GM21423 (cell line): ENCODE measurements at regions not wholly inside any gene's neighbourhood (a gene's known extent, or its start where the extent isn't known, plus 50 kb on each side); places are given as distances from the start of the nearest gene placed in this dataset.
"Not testable (repeated sequence)": the region's sequence is repeated elsewhere in the genome, so short reads cannot be mapped to it uniquely, and the experiment has no call there.

Experiments used
- ATAC-seq: cut with Tn5 transposase; IDR thresholded peaks from one replicate; pipeline ENCODE4 v1.9.1; 2021; ENCODE audit warnings: mild to moderate bottlenecking, moderate library complexity; ENCODE audit not compliant: unreplicated experiment

DNA sequence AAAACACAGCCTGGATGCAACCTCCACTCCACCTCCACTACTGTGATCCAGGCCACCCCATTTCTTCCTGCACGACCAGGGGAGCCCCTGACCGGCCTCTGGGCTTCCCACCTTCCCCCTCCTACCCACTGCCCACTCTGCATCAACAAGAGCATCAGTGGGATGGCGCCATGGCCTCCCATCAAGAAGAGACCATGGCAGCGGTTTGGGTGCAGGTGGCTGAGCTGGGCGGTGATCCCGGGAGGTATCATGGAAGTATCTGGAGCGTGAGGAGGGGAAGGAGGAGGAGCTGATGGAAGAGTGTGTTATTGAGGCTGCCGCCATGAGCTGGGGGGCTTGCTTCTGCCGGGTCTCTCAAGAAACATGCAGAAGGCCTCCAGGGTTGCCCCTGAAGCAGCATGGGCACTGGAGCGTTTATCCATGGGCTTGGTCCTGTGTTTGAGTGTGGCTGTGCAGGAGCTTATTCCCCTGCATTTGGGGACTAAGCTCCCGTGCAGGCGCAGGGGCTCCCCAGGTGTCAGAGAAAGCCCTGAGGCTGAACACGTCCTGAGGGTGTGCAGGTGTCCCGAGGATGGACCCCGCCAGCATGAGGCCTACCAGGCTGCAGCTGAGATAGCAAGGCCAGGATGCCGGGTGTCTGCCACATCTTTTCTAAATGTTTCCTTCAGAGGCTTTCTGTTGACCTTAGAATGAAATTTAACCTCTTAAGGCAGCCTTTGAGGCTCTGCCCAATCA, 99.2 kb upstream of the PCBD1 start:
- no peak for ATAC-seq

DNA sequence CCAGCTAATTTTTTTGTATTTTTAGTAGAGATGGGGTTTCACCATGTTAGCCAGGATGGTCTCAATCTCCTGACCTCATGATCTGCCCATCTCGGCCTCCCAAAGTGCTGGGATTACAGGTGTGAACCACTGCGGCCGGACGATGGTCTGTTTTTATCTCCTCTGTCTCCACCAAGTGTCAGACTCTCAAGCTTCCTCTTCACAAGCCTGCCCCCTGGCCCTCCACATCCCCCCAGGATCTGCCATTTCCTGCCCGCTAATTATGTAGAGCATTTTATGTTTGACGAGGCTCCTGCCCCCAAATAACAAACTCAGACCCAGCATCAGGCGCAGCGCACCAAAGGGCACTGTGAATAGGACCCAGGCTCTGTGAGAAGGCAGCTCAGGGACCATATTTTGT, 101.8 kb upstream of the PCBD1 start:
- not testable (repeated sequence) for ATAC-seq

DNA sequence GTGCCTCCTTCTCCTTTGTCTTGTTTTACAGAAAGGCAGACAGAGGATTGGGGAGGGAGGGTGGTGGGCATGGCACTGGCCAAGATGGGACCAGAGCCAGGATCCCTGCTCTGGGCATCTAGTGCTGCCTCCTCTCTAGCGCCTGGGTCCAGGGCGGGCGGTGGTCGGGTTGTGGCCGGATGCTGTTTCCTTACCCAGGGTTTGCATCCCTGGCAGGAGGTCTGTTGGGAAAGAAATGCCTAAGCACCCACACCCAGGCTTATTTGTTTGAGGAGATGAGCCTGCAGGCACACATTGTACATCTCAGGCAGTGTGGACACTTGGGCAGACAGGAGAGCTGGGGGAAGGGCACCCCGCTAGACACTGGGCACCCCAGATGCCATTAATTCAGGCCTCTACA, 102.3 kb upstream of the PCBD1 start:
- ATAC-seq, result no peak

DNA sequence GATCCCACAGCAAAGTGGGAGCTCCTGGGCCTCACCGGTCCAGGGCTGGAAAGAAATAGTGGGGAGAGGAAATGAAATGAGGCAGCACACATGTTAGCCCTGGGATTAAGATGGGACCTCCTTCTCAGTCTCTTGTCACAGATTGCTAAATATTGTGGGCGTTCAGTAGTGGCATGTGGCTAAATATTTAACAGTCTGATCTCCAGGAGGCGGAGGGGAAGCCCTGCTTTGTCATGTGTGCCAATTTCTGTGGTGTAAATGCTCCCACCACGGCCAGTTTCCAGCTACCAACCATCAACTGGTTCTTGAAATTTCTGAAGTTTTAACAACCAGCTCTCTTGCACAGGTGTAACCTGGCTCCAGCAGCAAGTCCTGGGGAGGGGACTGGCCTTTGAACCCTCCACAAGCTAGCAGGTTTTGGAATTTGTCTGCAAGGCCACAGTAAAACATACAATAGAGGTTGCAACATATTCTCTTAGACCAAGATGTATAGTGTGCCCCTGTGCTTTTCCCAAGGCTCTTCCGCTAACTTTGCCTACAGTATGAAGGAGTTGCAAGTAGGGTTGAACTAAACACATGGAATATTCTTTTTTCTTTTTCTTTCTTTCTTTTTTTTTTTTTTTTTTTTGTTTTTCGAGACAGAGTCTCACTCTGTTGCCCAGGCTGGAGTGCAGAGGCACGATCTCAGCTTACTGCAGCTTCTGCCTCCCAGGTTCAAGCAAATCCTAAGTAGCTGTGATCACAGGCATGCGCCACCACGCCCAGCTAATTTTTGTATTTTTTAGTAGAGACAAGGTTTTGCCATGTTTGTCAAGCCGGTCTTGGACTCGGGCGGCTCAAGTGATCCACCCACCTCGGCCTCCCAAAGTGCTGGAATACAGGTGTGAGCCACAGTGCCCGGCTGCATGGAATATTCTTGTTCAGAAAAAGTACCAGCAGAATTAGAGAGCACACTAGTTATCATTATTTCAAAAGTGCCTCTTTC, 103.1 kb upstream of the PCBD1 start:
- ATAC-seq, result no peak

DNA sequence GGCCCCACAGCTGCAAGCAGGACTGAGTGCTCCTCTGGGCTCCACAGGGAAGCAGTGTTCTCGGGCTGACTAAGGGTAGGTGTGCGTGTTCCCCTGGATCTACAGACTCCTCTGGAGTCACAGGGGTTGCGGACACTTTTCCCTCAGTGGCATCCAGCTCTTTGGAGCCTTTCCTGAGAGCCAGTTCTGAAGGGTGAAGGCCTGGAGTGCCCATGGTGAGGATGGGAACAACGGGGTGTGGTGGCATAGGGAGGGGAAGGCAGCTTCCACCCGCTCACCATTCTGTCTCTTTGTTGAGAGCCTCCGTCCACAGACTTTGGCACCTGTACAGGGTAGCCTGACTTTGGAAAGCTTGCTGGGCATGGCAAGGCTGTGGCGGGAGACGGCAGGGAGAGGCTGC, 104.1 kb upstream of the PCBD1 start:
- no peak for ATAC-seq

DNA sequence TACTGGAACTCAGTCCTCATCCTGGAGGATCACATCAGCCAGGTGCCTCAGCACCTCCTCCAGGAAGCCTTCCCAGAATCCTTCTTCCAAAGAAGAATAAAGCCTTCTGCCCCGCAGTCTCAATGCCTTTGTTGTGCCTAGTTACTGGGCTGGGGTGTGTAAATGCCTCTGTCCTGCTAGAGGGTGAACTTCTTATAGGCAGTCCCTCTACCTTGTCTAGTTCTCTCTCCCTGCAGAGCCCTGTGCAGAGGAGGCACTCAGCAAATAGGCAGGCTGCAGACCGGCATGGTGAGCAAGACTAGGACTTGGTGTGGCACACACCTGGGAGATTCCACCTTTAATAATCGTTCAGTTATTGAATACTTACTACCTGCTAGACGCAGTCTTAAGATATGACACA, 104.7 kb upstream of the PCBD1 start:
- no peak for ATAC-seq

DNA sequence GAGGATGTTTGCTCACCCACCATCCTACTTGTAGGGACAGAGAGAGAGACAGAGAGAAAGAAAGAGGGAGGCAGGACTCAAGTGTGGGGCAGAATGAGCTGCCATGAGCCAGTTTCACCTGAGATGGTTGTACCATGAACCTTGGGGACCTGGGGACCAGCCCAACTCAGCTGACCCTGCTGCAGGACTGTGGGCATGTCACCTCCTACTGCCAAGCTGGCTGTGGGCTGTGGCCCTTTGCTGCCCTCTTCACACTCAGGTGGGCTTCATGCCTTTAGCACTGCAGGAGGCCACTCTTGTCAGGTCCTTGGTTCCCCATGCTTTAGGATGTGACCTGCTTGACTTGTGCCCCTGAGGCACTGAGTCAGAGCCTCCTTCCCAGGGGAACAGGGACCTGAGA, 108.2 kb upstream of the PCBD1 start:
- ATAC-seq, result no peak

DNA sequence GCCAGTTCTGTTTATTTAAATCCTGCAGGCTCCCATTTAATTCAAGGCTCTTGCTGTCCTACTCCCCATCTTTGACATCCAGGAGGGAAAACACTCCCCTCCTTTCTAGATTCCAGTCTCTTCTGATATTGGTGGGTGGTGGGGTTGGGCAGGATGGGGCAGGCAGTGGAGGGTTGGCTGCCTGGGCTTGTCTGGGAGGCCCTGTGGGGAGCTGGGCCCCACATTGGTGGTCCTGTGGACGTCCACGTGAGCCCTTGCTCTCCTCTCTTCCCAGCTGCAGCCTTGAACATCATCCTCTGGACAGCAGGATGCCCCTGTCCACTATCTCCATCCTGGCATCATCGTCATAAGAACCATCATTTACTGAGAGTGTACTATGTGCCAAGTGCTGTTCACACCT, 108.9 kb upstream of the PCBD1 start:
- no peak for ATAC-seq

DNA sequence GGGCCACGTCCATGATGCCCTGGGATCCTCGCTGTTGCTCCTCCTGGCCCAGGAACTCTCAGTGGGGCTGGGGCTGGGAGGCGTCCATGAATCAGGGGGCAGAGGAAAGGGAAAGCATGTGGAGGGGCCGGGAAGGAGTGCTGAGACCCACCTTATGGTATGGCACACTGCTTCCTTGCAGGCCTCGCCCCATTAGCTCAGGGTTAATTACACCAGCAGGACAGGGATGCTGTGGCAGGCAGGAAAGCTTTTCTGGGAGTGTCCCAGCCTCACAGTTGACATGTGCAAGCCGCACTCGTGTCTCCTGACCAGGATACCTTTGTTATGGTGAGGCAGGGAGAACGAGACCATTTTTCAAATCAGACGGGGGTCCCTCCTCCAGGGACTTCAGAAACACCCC, 109.7 kb upstream of the PCBD1 start:
- no peak for ATAC-seq

DNA sequence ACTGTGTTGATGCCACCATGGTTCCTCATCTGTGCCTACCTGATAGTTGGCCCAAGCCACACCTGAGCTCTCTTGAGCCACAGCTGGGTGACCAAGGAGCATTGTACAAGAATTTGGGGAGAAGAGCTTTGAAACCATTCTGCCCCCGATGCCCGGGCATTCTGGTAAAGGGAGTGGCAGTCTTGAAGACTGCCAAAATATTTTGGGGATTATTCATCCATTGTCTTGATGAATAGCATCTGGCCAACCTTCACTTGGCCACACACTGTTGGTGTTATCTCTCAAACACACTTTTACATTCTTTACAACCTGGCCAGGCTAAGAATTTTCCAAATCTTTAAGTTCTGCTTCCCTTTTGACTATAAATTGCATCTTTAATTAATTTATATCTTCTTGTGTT, 113.1 kb upstream of the PCBD1 start:
- ATAC-seq, result no peak

DNA sequence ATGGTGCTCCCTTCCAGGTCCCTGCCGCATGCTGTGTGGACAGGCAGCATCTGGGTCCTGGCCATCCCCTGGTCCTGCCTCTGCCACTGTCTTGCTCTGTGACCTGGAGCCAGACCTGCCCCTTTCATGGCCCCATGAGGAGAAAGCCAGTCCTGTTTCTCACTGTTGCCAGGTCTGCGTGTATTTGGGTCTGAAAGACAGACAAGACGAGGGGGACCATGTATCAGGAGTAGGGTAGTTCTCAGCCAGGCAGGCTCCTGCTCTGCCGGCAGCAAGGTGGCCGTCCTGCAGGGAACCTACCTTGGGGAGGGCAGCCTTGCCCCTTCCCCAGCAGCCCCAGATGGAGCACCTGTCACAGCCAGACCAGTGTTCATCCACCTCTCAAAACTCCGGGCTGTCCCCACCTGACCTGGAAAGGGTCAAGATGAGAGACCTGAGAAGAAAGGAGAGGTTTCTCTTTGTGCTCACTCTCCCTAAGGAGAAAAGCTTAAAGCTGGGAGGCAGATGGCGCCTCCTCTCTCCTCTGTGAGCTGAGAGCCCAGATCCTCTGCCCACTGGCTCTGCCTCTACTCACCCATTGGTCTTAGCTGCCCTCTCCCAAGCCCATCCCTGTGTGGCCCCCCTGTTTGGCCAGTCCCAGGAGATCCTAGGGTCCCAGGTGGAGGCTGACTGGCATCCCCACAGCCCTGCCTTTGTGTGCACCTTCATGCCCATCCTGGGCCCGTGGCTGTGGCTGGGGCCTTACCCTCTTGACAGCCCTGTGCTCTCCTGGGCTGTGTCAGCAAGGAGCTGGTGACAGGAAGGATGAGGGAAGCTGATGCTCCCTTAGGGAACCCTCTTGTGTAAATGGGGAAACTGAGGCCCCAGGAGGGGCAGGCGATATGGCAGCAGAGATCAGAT, 116.1 kb upstream of the PCBD1 start:
- ATAC-seq, result no peak

DNA sequence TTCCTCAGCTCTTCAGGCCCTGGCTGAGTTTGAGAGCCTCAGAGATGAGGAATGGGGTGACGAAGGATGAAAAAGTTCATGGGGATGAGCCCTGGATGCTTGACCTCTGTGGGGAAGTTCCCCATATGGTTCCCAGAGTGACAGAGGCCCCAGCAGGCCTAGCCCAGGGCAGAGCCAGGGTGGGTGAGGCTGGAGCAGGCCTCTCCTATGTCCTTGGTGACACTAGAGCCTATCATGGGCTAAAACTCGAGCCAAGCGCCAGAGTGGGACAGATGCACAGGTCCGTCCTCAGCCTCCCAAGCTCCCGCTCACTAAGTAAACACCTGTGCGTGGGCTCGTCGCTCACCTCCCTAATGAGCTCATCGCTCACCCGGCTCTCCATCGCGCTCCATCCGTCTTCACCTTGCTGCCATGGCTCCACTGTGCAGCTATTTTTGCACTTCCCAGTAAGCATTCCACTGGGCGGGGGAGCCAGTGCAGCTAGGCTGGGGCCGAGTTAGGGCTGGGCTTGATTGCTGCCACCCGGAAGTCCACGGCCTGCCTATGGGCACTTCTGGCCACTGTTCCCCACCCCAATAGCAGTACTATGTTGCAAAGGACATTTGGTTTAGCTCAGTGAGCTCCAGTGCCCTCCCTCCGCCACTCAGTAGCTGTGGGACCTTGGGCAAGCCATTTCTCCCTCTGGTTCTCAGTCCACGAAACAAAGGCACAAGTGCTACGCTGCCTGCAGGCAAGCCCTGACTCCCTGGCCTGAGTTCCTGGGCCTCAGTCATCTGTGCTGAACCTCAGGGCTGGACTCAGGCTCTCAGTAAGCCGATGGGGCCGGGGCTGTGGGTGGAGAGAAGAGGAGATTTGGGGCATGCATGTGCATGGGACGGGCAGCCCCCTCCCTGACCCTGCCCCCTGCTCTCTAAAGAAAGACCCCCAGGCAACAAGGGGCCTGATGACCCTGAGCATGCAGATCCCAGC, 117.3 kb upstream of the PCBD1 start:
- ATAC-seq, result no peak

DNA sequence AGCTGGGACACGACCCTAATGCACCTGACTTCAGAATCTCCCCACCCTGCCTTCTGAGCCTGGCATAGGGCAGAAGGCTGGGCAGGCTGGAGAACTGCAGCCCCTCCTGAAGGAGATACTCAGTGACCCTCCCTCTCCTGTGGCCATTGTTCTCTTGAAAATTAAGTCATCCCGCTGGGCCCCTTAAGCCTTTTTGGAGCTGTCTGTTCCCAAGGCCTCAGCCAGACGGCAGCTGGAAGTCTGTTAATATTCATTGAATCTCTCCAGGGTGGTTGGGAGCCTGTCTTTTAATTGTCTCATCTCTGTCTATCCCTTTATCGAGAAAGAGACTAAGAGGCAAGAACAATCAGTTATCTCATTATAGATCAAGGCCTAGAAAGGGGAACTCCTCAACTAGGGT, 118.1 kb upstream of the PCBD1 start:
- ATAC-seq, result no peak

DNA sequence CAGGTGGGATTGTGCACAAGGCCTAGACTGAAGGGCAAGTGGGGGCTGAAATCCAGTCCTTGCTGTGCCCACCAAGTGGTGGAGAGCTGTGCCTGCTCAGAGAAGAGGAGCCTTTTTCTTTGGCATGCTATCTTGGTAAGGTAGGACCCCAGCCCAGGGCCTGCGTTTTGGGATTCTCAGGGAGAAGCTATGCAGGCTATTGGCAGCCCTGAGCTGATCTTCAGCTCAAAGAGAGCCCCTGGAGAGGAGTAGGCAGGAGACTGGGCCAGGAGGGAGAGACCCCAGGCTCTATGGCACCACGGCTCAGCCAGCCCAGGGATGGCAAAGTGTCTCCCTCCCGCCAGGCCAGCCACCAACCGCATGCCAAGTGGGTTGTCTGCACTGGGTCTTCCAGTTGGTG, 119.2 kb upstream of the PCBD1 start:
- no peak for ATAC-seq

DNA sequence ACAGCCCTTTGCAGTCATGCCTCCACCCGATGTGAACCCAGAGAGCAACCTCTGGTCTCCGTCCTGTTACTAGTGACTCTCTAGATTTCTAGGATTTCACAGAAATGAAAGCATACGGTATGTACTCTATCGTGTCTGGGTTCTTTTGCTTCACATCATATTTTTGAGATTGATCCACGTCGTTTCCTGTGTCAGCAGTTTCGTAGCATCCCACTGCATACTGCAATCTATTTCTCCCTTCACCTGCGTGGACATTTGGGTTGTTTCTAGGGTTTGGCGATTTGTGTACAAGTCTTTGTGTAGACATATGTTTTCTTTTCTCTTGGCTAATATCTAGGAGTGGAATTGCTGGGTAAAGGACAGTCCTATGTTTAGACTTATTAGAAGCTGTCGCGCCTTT, 119.8 kb upstream of the PCBD1 start:
- no peak for ATAC-seq

DNA sequence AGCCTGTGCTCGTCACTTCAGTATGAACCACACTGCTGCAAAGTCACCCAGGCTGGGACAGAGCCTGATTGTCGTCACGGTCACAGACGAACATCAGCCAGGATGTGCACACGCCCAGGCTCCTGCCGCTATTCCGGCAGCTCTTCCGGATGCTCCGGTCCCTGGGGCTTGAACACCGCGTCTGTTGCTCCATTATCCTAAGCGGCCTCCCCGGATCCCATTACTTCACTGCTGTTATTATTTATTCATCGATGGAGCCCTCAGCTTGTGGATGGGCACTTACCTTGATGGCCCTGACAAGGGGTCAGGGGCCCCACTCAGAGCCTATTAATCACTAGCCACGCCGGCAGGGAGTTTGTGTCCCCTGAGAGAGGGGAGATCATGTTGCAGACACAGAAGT, 120.8 kb upstream of the PCBD1 start:
- ATAC-seq, result no peak

DNA sequence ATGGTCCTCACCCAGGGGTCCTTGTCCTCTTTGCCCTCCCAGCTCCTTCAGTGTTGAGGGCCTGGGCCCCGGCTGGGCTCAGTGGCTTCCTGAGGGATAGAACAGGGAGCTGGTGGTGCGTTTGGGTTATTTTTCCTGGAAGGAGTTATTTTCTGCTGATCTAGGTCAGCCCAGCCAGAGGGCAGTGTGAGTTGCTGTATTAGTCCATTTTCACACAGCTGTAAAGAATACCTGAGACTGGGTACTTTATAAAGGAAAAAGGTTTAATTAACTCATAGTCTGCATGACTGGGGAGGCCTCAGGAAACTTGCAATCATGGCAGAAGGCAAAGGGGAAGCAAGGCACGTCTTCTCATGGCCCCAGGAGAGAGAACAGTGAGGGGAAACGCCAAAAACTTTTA, 122.4 kb upstream of the PCBD1 start:
- ATAC-seq, result no peak

DNA sequence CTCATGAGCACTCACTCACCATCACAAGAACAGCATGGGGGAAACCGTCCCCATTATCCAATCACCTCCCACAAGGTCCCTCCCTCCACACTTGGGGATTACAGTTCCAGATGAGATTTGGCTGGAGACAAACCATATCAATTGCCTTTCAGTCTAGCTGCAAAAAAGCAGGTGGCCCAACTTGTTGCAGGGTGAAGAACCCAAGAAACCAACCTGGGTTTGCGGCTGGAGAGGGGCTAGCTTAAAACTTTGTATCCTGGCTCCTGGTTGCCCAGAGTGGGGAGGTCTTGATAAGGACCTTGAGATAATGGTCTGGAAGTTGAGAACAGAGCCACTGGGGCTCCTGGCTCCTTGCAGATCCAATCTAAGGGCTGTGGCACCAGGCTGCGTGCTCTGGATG, 122.8 kb upstream of the PCBD1 start:
- no peak for ATAC-seq

DNA sequence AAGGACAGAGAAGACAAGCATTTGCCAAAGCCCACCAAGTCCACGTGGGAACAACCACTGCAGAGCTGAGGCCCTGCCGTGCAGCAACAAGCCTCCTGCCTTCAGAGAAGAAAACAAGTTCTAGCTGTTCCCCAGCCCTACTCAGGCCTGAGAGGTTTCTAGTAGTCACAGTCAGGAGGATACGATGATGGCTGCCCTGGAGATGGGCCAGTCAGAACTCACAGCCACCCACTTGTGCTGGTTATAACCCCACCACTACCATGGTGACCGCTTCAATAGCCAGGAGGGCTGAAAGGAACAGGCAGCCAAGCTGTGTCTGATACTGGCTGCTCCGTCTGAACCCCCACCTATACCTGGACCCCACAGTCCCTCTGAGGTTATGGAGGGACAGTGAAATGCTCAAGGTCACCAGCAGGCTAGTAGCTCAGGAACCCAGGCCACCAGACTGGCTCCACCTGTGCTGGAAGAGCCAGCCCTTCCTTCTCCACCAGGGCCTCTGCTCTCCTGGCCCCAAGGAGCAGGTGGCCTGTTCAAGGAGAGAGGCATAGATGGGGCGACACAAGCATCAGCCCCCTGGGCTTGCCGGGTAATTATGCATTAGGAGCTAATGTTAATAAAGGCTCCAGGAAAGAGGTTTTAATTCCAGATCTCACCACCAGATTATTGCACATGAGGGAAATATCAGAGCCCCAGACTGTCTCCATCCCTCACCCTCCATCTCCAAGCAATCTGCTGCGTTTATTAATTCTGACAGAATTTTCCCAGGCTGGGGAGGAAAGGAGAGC, 125.8 kb upstream of the PCBD1 start:
- no peak for ATAC-seq
